Thyroid gland (tissue), 4 donors: ENCODE measurements at regions not wholly inside any gene's neighbourhood (a gene's known extent, or its start where the extent isn't known, plus 50 kb on each side); places are given as distances from the start of the nearest gene placed in this dataset.

Experiments
- POLR2A ChIP-seq, 2 donors: fragments of 450-650 bp; IDR thresholded peaks; one replicate each; pipeline ENCODE4 v1.6.1; 2017; ENCODE audit warnings: antibody characterized with exemption in 2 of 2, mild to moderate bottlenecking in 2 of 2, moderate library complexity in 1 of 2
- TF ChIP-seq, protein P1 (sequence below), 6 experiments: fragments of 200-600 bp in 3 of 6; fragments of 450-650 bp in 3 of 6; sonication (generic) in 3 of 6; IDR thresholded peaks; one replicate each; pipeline ENCODE4 v1.5.1; 2016 to 2019; ENCODE audit warnings: antibody characterized with exemption in 6 of 6, mild to moderate bottlenecking in 2 of 6, inconsistent platforms in 1 of 6, moderate library complexity in 1 of 6

DNA sequence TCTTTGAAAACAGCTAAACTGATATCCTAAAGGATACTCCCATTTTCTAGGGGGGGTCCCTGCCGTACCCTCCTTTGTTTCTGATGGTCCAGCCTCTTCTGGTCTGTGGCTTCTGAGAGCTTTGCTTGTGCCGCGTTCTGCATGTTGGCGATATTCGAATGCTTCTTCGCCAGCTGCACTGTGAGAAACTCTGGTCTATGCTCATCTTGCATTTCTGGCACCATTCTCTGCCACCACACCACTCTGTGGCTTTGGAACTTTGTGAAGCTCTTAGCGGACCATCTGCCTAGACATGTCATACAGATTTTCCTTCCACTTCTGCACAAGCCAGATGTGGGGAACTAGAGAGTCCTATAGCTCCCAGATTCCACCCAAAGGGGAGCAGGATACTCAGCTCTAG is 197.2 kb downstream of the REEP3 start:
- TF ChIP-seq POLR2A (IDR thresholded peaks at IDR 0.05) = no peak
- TF ChIP-seq, protein P1, sequence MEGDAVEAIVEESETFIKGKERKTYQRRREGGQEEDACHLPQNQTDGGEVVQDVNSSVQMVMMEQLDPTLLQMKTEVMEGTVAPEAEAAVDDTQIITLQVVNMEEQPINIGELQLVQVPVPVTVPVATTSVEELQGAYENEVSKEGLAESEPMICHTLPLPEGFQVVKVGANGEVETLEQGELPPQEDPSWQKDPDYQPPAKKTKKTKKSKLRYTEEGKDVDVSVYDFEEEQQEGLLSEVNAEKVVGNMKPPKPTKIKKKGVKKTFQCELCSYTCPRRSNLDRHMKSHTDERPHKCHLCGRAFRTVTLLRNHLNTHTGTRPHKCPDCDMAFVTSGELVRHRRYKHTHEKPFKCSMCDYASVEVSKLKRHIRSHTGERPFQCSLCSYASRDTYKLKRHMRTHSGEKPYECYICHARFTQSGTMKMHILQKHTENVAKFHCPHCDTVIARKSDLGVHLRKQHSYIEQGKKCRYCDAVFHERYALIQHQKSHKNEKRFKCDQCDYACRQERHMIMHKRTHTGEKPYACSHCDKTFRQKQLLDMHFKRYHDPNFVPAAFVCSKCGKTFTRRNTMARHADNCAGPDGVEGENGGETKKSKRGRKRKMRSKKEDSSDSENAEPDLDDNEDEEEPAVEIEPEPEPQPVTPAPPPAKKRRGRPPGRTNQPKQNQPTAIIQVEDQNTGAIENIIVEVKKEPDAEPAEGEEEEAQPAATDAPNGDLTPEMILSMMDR (IDR thresholded peaks at IDR 0.05) = no peak
